ENCODE measurements at regions not wholly inside any gene's neighbourhood (a gene's known extent, or its start where the extent isn't known, plus 50 kb on each side); places are given as distances from the start of the nearest gene placed in this dataset.
"Not testable (repeated sequence)": the region's sequence is repeated elsewhere in the genome, so short reads cannot be mapped to it uniquely, and the experiment has no call there.

DNA sequence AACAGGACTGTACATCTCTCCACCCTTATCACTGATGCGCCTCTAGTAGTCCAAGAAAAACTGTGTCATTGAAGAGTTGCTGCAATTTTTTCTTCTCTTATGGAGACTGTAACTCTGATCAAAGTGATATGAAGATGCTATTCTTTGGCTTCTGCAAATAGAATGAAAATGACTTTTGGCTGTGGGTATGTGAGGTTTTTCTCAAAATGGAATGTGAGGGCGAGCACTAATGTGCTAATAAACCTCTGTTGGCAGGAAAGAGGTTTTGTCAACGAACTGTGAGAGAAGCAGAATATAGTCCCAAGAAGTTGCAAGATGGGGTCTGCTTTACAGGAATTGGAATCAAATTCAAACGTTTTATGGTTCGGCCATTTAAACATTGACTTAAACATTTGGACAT lies 252.0 kb upstream of the GAS1 start:
- no peak for ATAC-seq (replicated peaks)
- Mint-ChIP-seq H3K27me3 (peaks cover 53 to 57% of the 10 kb centered on the region in 2 donors), H3K4me1 (ENCODE audit: low read depth in 2 of 2) (peaks cover 2 to 6% of the 10 kb centered on the region in 2 donors), H3K36me3 (ENCODE audit: insufficient read depth) (no peaks in the 10 kb centered on the region), H3K9me3 (no peaks in the 10 kb centered on the region), H3K4me3 (no peak overlapping the region), H3K27ac (no peak overlapping the region)
- no peak for DNase-seq

DNA sequence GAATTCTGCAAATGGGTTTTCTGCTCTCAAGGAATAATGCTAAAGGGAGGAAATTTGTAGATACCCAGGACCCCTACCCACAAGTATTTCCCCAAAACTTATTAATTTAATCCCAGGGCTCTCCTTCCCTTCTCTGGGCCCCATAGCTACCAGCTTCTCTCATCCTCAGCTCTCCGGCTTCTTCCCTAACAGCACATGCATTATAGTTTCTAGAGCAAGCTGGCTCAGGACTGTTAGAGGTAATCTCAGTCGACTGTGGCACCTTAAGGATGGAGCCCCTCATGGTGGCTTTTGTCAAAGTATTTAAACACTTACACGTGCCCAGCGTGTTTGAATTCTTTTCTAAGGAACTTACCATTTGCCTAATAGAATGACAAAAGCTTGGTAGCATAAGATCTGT lies 252.5 kb upstream of the GAS1 start:
- H3K4me1 Mint-ChIP-seq (ENCODE audit: low read depth in 2 of 2): peaks cover 2 to 6% of the 10 kb centered on the region in 2 donors
- no peak for ATAC-seq (replicated peaks)
- H3K36me3 Mint-ChIP-seq (ENCODE audit: insufficient read depth): no peaks in the 10 kb centered on the region
- peaks cover 53 to 56% of the 10 kb centered on the region in 2 donors for H3K27me3 Mint-ChIP-seq
- DNase-seq: no peak
- no peak overlapping the region for H3K4me3 Mint-ChIP-seq
- no peaks in the 10 kb centered on the region for H3K9me3 Mint-ChIP-seq
- no peak overlapping the region for H3K27ac Mint-ChIP-seq

DNA sequence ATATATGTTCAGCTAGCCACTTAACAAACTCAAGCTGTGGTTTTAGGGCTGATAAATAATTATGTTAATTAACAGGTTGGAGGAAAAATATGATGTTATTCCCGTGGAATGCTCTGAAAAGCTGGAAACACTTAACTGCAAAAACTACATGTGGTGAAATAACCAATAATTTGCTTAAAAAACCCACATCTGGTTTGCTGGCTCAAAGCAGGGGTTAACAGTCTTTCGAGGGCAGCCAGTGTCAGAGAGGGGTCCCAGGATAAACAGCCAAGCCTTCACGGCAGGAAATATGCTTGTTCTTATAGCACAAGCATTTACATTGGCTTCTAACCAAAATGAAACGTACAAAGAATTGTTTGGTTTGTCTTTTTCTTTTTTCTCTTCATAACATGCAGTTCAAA lies 254.0 kb upstream of the GAS1 start:
- peaks cover 44 to 46% of the 10 kb centered on the region in 2 donors for H3K27me3 Mint-ChIP-seq
- DNase-seq (no peak), ATAC-seq (replicated peaks) (no peak)
- H3K36me3 Mint-ChIP-seq (ENCODE audit: insufficient read depth): no peaks in the 10 kb centered on the region
- H3K27ac Mint-ChIP-seq: no peak overlapping the region
- no peak overlapping the region for H3K4me3 Mint-ChIP-seq
- H3K4me1 Mint-ChIP-seq (ENCODE audit: low read depth in 2 of 2): peaks cover under 1 to 1% of the 10 kb centered on the region in 2 donors
- no peaks in the 10 kb centered on the region for H3K9me3 Mint-ChIP-seq

- no peaks in the 10 kb centered on the region for H3K4me1 Mint-ChIP-seq (ENCODE audit: low read depth in 2 of 2)
- DNase-seq: no peak
- peaks cover 8 to 13% of the 10 kb centered on the region in 2 donors for H3K27me3 Mint-ChIP-seq
- no peak overlapping the region for H3K27ac Mint-ChIP-seq
- no peak for ATAC-seq (replicated peaks)
- no peaks in the 10 kb centered on the region for H3K36me3 Mint-ChIP-seq (ENCODE audit: insufficient read depth)
- H3K9me3 Mint-ChIP-seq: no peaks in the 10 kb centered on the region
- H3K4me3 Mint-ChIP-seq: no peak overlapping the region
Observed at GRCh38 chr9:87206064-87206661, 258.9 kb upstream of the GAS1 start.

DNA sequence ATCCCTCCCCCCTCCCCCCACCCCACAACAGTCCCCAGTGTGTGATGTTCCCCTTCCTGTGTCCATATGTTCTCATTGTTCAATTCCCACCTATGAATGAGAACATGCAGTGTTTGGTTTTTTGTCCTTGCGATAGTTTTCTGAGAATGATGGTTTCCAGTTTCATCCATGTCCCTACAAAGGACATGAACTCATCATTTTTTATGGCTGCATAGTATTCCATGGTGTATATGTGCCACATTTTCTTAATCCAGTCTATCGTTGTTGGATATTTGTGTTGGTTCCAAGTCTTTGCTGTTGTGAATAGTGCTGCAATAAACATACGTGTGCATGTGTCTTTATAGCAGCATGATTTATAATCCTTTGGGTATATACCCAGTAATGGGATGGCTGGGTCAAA lies 263.4 kb upstream of the GAS1 start:
- H3K27me3 Mint-ChIP-seq: peaks cover 0 to 13% of the 10 kb centered on the region in 2 donors
- H3K4me3 Mint-ChIP-seq; ATAC-seq (replicated peaks); H3K27ac Mint-ChIP-seq; H3K9me3 Mint-ChIP-seq; H3K36me3 Mint-ChIP-seq (ENCODE audit: insufficient read depth); DNase-seq; H3K4me1 Mint-ChIP-seq (ENCODE audit: low read depth in 2 of 2): not testable (repeated sequence)

DNA sequence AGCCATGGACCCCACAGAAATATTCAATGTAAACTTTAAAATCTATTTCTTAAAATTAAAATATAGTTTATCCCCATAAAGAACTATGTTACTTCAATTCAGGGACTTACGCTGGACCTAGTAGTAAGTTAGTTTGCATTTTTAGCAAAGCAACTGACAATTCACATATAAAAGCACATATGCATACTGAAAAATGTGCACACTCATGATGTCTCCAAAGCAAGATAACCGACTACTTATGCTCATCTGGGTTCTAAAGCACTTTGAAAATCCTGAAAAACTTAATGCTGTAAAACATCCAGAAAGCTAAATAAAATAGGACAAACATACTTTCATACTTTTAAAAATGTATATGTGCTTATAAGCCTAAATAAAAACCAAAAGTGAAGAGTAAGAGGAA lies 264.4 kb upstream of the GAS1 start:
- Mint-ChIP-seq H3K9me3 (no peaks in the 10 kb centered on the region), H3K4me1 (ENCODE audit: low read depth in 2 of 2) (no peaks in the 10 kb centered on the region), H3K27me3 (peaks cover 0 to 13% of the 10 kb centered on the region in 2 donors), H3K4me3 (no peak overlapping the region), H3K36me3 (ENCODE audit: insufficient read depth) (no peaks in the 10 kb centered on the region), H3K27ac (no peak overlapping the region)
- DNase-seq: no peak
- ATAC-seq (replicated peaks): no peak

GRCh38 chr9:87212605-87213021 lies 265.3 kb upstream of the GAS1 start:
- no peaks in the 10 kb centered on the region for H3K9me3 Mint-ChIP-seq
- no peak overlapping the region for H3K27ac Mint-ChIP-seq
- no peak overlapping the region for H3K4me3 Mint-ChIP-seq
- no peak for ATAC-seq (replicated peaks)
- H3K36me3 Mint-ChIP-seq (ENCODE audit: insufficient read depth): no peaks in the 10 kb centered on the region
- peaks cover 0 to 13% of the 10 kb centered on the region in 2 donors for H3K27me3 Mint-ChIP-seq
- H3K4me1 Mint-ChIP-seq (ENCODE audit: low read depth in 2 of 2): no peaks in the 10 kb centered on the region
- no peak for DNase-seq

DNA sequence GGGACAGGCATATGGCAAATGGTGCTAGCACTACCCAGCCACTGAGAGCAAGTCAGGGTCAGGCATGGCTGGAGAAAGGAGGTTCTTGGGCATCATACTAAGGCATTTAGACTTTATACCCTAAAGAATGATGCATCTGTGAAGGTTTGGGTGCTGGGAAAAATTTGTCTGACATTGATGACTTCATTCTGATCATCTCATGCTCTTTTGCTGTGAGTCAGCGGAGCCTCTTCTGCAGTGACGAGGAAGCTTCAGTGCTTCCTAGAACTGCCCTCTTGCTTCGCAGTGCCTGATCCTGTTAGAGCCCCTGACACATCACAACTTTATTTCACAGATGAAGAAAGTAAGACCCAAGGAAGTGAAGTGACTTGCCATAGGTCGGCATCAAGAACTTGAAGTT lies 266.6 kb upstream of the GAS1 start:
- Mint-ChIP-seq H3K9me3 (no peaks in the 10 kb centered on the region), H3K27ac (no peak overlapping the region), H3K4me1 (ENCODE audit: low read depth in 2 of 2) (no peaks in the 10 kb centered on the region), H3K27me3 (peaks cover 8 to 13% of the 10 kb centered on the region in 2 donors), H3K36me3 (ENCODE audit: insufficient read depth) (no peaks in the 10 kb centered on the region), H3K4me3 (no peak overlapping the region)
- DNase-seq (no peak), ATAC-seq (replicated peaks) (no peak)

DNA sequence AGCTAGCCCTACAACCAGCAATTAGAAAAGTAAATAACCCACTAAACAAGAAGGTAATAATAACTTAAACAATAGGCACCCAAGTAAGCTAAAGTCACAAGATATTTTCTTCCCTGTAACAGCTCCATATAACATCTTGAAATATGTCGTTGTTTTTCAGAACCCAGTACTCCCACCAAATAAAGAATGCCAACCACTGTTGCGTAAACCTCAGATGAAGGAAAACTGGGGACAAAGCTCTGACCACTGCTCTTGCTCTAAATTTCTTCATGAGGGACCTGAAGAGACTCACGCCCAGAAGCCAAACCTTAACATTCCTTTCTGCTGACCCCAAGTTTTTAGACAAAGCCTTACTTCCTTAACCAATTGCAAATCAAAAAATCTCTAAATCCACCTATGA lies 267.7 kb upstream of the GAS1 start:
- no peaks in the 10 kb centered on the region for H3K9me3 Mint-ChIP-seq
- peaks cover 11 to 13% of the 10 kb centered on the region in 2 donors for H3K27me3 Mint-ChIP-seq
- no peaks in the 10 kb centered on the region for H3K36me3 Mint-ChIP-seq (ENCODE audit: insufficient read depth)
- H3K27ac Mint-ChIP-seq: no peak overlapping the region
- DNase-seq (no peak), ATAC-seq (replicated peaks) (no peak)
- no peaks in the 10 kb centered on the region for H3K4me1 Mint-ChIP-seq (ENCODE audit: low read depth in 2 of 2)
- H3K4me3 Mint-ChIP-seq: no peak overlapping the region

DNA sequence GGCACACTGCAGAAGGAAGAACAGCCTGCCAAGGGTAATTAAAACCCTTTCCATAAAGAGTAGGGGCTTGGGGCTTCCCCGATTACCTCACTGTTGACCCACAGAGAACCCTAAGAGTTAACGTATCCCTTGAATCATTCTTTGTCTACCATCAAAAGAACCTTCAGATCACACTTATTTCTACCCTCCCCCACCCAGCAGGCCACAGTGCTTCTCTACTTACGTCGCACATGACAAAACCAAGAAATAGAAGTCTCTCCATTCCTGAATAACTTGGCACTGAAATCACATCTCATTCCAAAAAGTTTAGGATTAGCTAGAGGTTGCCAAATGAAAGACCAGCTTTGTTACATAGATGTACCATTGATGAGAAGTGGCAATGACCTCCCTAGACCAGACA lies 268.7 kb upstream of the GAS1 start:
- H3K27ac Mint-ChIP-seq: no peak overlapping the region
- H3K36me3 Mint-ChIP-seq (ENCODE audit: insufficient read depth): no peaks in the 10 kb centered on the region
- no peaks in the 10 kb centered on the region for H3K9me3 Mint-ChIP-seq
- DNase-seq: no peak
- ATAC-seq (replicated peaks): no peak
- no peaks in the 10 kb centered on the region for H3K4me1 Mint-ChIP-seq (ENCODE audit: low read depth in 2 of 2)
- no peak overlapping the region for H3K4me3 Mint-ChIP-seq
- H3K27me3 Mint-ChIP-seq: peaks cover 11 to 13% of the 10 kb centered on the region in 2 donors

GRCh38 chr9:87216897-87217455 lies 269.7 kb upstream of the GAS1 start:
- Mint-ChIP-seq H3K36me3 (ENCODE audit: insufficient read depth) (no peaks in the 10 kb centered on the region), H3K4me3 (no peak overlapping the region), H3K4me1 (ENCODE audit: low read depth in 2 of 2) (no peaks in the 10 kb centered on the region), H3K27ac (no peak overlapping the region), H3K9me3 (no peaks in the 10 kb centered on the region), H3K27me3 (peaks cover 17% of the 10 kb centered on the region in 2 donors)
- no peak for ATAC-seq (replicated peaks)
- DNase-seq: no peak

DNA sequence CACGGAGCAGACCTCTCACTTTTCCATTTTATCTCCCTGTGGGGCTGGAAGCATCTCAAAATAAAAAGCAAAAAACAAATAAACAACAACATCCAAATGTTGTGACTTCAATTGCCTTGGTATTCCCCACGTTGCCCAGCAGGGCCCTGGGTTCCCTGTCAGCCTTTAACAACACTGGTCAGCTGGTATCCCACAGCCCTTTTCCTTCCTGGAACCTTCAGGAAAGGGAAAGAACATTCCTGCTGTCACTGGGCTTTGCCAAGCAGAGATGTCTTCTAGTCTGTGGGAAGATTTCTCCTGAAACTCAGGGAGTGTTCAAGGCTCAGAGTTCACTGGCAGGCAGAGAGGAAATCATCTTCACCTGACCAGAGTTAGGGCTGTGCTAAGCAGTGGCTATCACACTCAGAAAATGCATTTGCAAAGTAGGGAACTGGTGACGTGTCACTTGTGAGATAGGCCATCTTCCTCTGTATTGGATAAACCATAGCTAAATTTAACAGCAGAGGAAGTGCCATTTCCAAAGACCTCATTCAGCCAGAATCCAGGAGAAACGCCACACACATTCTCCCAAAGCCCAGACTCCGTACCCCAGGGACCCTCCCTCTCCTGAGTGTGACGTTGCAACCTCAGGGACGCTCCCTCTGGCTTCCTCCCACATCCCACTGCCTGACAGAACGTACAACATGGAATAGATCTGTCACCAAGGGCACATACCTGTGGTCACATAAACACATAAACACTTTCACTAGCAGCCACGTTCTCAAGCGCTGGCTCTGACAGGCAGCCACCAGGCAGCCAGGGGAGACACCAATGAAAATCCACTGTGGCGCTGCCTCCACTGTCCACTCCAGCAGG lies 274.0 kb upstream of the DAPK1 start:
- Mint-ChIP-seq H3K27me3 (peaks cover 22 to 34% of the 10 kb centered on the region in 2 donors), H3K27ac (no peak overlapping the region), H3K4me3 (no peak overlapping the region), H3K4me1 (ENCODE audit: low read depth in 2 of 2) (no peaks in the 10 kb centered on the region), H3K9me3 (no peaks in the 10 kb centered on the region), H3K36me3 (ENCODE audit: insufficient read depth) (no peaks in the 10 kb centered on the region)
- DNase-seq (no peak), ATAC-seq (replicated peaks) (no peak)

- Mint-ChIP-seq H3K36me3 (ENCODE audit: insufficient read depth) (no peaks in the 10 kb centered on the region), H3K27ac (no peak overlapping the region), H3K4me3 (no peak overlapping the region), H3K27me3 (peaks cover 18 to 30% of the 10 kb centered on the region in 2 donors), H3K9me3 (no peaks in the 10 kb centered on the region), H3K4me1 (ENCODE audit: low read depth in 2 of 2) (no peaks in the 10 kb centered on the region)
- DNase-seq: no peak
- no peak for ATAC-seq (replicated peaks)
Observed at GRCh38 chr9:87226896-87227295, 270.8 kb upstream of the DAPK1 start.

GRCh38 chr9:87227456-87227855 lies 270.2 kb upstream of the DAPK1 start:
- no peaks in the 10 kb centered on the region for H3K9me3 Mint-ChIP-seq
- DNase-seq (no peak), ATAC-seq (replicated peaks) (no peak)

More at GRCh38 chr9:87227456-87227855, 270.2 kb upstream of the DAPK1 start:
- H3K36me3 Mint-ChIP-seq (ENCODE audit: insufficient read depth): no peaks in the 10 kb centered on the region
- no peak overlapping the region for H3K4me3 Mint-ChIP-seq
- peaks cover 14 to 27% of the 10 kb centered on the region in 2 donors for H3K27me3 Mint-ChIP-seq
- H3K4me1 Mint-ChIP-seq (ENCODE audit: low read depth in 2 of 2): no peaks in the 10 kb centered on the region
- no peak overlapping the region for H3K27ac Mint-ChIP-seq

Data from effector memory CD8-positive, alpha-beta T cell (primary cell).